ENCODE measurements at regions not wholly inside any gene's neighbourhood (a gene's known extent, or its start where the extent isn't known, plus 50 kb on each side); places are given as distances from the start of the nearest gene placed in this dataset.

GRCh38 chr14:82067221-82067875, 533.7 kb upstream of the SEL1L start:
- peak; percentile 33 for DNase-seq

DNA sequence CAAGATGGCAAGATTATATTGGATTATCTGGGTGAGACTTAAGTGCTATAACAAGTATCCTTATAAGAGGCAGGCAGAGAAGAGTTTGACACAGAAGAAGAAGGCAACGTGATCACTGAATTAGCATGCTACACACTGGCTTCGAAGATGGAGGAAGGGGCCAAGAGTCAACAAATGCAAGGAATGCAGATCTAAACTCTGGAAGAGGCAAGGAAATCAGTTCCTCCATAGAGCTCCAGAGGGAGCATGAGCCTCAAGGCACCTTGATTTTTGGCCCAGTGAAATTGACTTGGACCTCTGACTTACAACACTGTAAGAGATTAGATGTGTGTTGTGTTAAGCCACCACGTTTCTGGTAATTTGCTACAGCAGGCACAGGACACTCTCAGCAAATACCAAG, 536.4 kb upstream of the SEL1L start:
- DNase-seq, result no peak

- no peak for DNase-seq
These were observed 537.1 kb upstream of the SEL1L start for GRCh38 chr14:82070753-82071152.

GRCh38 chr14:82073547-82073946, 539.9 kb upstream of the SEL1L start:
- no peak for DNase-seq

DNA sequence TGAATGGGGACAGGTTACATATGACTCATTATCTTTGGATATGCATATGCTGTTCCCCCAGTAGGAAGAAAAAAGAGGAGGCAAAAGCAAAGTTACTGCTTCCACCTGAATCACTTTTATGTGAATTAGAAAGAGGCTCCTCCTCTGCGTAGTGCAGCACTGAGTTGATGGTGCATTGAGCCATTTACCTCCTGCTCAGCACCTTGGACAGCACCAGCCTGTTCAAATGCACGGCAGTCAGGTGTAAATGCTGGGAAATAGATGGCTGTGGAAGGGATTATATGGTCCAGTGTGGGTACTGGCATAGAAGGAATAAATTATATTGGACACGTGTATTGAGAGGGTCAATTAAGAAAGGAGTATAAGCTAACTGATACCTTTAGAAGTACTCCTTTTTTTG, 541.9 kb upstream of the SEL1L start:
- DNase-seq, result no peak

DNA sequence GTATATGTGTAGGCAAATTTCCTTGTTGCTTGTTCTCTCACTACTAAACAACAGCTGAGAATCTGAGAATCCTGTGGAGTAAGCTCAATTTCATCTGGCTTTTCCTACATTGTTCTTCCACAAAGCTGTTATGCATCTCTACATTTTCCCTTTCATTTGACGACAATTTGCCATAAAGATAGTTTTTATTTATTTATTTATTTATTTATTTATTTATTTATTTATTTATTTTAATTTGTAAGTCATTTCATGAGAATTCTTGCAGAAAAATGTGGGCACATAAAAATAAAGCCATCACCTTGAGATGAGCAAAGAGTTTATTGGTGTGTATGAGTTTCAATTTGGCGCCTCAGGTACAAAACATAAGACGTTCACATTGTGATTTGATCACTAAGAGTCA, 545.9 kb upstream of the SEL1L start:
- no peak for DNase-seq

- DNase-seq, result peak; percentile 83
These were observed 546.7 kb upstream of the SEL1L start for GRCh38 chr14:82080370-82080769.

GRCh38 chr14:82084813-82085212, 551.2 kb upstream of the SEL1L start:
- DNase-seq, result no peak

- no peak for DNase-seq
These were observed 557.4 kb upstream of the SEL1L start for GRCh38 chr14:82091097-82091496.

DNA sequence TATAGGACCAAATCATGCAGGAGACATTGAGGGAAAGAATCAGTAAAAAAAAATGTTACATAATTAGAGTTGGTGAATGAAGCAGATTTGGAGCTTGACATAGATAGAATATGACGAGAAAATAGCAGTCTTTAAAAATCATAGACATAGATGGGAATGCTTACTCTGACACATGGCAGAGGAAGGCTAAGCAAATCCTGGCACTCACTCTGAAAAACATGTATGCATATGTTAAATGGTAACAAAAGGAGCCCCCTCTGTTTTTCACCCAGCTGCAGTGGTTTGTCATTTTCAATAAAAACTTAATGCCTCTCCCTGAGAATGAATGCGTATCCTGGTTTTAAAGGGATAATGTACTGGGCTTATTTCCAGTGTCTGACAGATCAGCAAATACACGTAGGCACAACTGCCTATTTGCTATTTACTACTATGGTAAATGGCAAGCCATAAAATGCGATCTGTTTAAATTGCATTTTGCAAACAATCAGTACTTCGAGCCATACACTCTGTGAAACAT, 561.2 kb upstream of the SEL1L start:
- DNase-seq, result no peak

GRCh38 chr14:82104013-82104412, 570.4 kb upstream of the SEL1L start:
- no peak for DNase-seq

GRCh38 chr14:82112210-82112839, 578.7 kb upstream of the SEL1L start:
- DNase-seq, result no peak

GRCh38 chr14:82113007-82113406, 579.4 kb upstream of the SEL1L start:
- no peak for DNase-seq

GRCh38 chr14:82113710-82114109, 580.1 kb upstream of the SEL1L start:
- no peak for DNase-seq

DNA sequence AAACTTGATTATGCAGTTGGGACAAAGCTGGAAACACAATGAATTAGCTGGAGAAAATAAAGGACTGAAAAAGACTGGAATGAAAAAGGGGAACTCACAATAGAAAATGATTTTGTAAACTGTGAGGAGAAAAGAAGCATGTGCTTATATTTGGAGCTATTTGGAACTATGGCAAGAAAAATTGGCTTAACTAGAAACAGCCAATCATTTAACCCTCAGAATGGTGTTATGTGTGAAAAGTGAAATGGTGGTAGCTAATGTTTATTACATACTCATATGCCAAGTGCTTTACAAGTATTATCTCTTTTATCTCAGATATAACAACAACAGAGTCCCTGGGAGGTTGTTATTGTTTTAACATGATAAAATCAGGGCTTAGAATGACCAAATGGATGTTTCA, 583.1 kb upstream of the SEL1L start:
- DNase-seq, result no peak

DNA sequence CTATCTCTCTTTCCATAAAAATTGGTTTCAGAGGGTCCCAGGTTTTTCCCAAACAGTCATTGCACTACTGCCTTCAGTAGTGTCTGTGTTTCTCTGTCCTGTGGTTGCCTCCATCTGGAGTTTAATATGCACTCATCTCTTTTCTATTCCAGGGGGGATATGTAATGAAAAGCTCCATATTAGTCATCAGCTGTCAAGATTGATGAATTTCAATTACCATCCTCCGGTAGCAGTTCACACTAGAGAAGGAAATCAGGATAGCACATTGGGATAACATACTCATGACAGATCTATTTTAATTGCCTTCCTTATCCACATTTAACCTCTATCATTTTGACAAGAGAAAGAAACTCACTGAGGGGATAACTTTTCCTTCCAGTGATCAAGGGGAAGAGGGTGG, 589.0 kb upstream of the SEL1L start:
- no peak for DNase-seq

DNA sequence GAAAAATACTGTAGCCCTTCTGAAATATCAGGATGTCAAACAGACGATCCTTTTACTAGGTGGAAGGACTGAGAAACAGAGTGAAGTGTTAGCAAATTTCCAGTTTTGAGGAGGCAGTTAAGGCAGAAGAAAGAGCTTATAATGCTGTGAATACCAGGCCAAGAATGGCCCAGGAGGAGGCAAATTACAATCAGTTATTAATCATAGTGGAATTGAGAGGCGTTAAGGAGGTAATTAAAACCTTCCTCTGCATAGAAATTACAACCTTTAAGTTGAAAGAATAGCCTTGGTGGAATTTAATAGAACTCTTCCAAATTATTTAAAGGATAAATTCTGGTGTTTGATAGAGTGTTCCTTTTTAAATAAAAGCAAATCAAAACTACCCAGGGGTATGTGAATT, 590.9 kb upstream of the SEL1L start:
- no peak for DNase-seq

GRCh38 chr14:82126006-82126405, 592.4 kb upstream of the SEL1L start:
- no peak for DNase-seq

DNA sequence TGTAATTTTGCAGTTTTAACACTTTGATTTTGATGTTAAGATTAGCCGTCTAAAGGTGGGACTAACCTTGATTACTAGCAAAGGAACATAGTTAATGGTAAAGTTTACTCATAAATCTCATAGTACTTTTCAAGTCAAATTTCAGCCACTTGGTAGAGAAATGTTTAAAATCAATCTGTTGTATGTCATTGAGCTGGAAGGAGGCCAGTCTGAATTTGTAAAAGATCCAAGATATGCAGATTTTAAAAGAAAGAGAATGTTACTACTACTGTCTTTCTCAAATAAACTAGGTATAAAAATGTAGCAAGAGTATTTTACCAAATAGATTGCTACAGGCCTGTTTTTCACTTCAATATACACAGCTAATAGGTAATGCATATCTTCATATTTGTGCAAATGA, 600.8 kb upstream of the SEL1L start:
- DNase-seq, result no peak

DNA sequence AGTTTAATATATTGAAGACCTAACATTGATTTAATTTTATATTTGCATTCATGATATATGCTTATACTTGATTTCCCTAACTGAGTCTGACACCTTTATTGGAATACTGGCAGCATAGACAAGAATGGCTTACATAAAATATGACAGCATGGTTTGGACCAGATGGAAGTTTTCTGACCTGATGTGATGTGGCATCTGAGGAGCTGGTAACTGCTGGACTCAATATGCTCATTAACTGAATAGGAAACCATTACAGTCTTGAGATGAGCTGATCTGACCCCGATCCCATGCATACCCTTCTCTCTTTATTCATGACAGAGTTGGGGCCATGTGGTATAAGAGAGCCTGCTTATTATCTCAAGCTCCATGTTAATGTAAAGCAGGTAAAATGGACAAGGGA, 604.8 kb upstream of the SEL1L start:
- no peak for DNase-seq

DNA sequence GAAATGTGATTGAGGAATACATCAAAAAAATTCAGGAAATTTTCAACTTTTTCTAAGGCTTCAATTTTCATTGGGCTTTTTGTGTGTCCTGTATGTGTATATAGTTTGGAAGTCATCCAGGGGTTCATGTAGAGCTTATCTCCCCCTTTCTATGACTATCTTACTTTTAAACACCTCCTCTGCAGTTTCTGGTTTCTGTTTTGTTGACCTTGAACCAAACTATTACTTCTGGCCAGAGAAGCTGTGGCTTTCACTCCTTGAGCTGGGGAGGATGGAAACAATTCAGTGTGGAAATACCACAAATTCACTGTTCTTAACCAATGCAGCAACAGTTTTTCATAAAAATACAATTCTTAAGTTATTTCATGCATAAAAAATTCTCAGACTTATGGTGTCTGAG, 613.2 kb upstream of the SEL1L start:
- no peak for DNase-seq

- no peak for DNase-seq
These were observed 620.0 kb upstream of the SEL1L start for GRCh38 chr14:82153689-82154088.

DNA sequence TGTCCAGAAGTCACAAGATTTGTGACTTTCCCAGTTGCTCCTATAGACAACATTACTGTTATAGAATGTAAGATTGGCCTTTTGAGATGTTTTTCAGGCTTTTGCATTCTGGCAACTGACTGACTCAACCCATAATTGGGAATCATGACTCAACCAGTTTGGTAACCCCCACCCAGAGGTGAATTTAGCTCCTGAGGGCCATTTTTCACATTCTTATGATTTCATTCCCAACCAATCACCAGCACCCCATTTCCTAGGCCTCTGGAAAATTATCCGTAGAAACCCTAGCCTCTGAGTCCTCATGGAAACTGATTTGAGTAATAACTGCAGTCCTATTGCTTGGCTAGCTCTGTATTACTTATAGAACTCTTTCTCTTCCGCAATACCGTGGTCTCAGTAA, 626.0 kb upstream of the SEL1L start:
- no peak for DNase-seq

DNA sequence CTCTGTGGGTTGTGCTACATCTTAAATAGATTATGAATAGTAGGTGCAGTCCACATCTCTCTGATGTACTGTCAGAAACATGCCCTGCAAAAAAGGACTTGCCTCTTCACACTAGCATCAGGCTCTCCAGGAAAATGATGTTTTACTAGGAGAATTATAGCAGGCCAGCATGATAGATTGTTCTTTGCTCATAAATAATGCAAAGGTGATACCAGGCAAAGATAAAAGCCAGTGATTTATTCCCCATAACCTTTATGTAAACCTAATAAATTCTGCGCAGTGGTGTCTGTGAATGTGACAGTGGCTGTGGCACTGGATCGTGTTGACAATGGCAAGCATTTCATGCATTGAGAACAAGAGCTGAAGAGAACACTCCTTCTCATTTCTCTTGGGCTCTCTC, 646.5 kb upstream of the SEL1L start:
- DNase-seq, result peak; percentile 72

DNA sequence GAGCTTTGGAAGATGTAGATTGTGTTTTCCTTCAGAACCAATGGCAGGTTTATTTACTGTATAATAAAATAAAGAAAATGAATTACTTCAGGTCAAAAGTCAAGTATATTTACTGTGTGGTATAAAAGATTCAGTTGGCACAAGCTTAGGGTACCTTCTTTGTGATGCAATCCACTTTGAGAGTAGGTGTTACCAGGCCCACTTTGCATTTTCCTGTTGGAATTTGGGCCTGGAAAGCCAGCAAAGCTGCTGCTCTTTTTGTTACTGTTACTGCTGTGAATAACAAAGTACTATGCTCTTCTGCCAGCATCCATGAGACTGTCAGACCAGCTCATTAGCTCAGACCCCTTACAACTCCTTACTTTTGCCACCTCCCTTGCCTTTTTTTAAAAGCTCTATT, 649.0 kb upstream of the SEL1L start:
- no peak for DNase-seq

All from NCI-H1417 treated with DMSO at 0.1 percent for 48 hours (cell line).